ES-I3 (cell line): ENCODE measurements at regions not wholly inside any gene's neighbourhood (a gene's known extent, or its start where the extent isn't known, plus 50 kb on each side); places are given as distances from the start of the nearest gene placed in this dataset.
"Not testable (repeated sequence)": the region's sequence is repeated elsewhere in the genome, so short reads cannot be mapped to it uniquely, and the experiment has no call there.

Source experiments
- H3K36me3 ChIP-seq: 2 replicates; pipeline ENCODE4 v1.6.1; 2013; ENCODE audit warnings: mild to moderate bottlenecking, low read length, control low read depth, moderate library complexity; ENCODE audit not compliant: insufficient read depth
- H3K4me1 ChIP-seq: 2 replicates; pipeline ENCODE4 v1.6.1; 2013; ENCODE audit warnings: mild to moderate bottlenecking, control low read depth, low read length; ENCODE audit not compliant: insufficient read depth
- H3K9ac ChIP-seq: 2 replicates; pipeline ENCODE4 v1.6.1; 2013; ENCODE audit warnings: low read depth, mild to moderate bottlenecking, low read length, moderate library complexity
- H3K9me3 ChIP-seq: 2 replicates; pipeline ENCODE4 v1.6.1; 2013; ENCODE audit warnings: mild to moderate bottlenecking, low read length, moderate library complexity; ENCODE audit not compliant: control insufficient read depth, insufficient read depth

GRCh38 chr17:6926667-6927066 lies 69.2 kb upstream of the ALOX12 start:
- Histone ChIP-seq H3K9me3 (no peaks in the 10 kb centered on the region), H3K36me3 (no peaks in the 10 kb centered on the region; the same call in 1 of the 2 replicates), H3K4me1 (no peaks in the 10 kb centered on the region), H3K9ac (no peak overlapping the region)

- Histone ChIP-seq H3K9me3 (no peaks in the 10 kb centered on the region; the same call in 1 of the 2 replicates), H3K36me3 (no peaks in the 10 kb centered on the region; the same call in 1 of the 2 replicates), H3K9ac (no peak overlapping the region), H3K4me1 (no peaks in the 10 kb centered on the region)
These were observed 68.3 kb upstream of the ALOX12 start for GRCh38 chr17:6927290-6928126.

- Histone ChIP-seq H3K36me3 (no peaks in the 10 kb centered on the region), H3K9ac (no peak overlapping the region), H3K9me3 (no peaks in the 10 kb centered on the region; the same call in 1 of the 2 replicates), H3K4me1 (no peaks in the 10 kb centered on the region)
These were observed 67.7 kb upstream of the ALOX12 start for GRCh38 chr17:6928193-6928592.

GRCh38 chr17:6930749-6931148 lies 65.1 kb upstream of the ALOX12 start:
- Histone ChIP-seq H3K4me1 (no peaks in the 10 kb centered on the region), H3K36me3 (no peaks in the 10 kb centered on the region), H3K9me3 (peaks cover 4% of the 10 kb centered on the region)

GRCh38 chr17:6934544-6934943 lies 61.3 kb upstream of the ALOX12 start:
- not testable (repeated sequence) for H3K36me3 ChIP-seq, H3K9ac ChIP-seq, H3K9me3 ChIP-seq, H3K4me1 ChIP-seq

More at GRCh38 chr17:6930749-6931148, 65.1 kb upstream of the ALOX12 start:
- H3K9ac ChIP-seq: no peak overlapping the region

- H3K9ac ChIP-seq: no peak overlapping the region
- no peaks in the 10 kb centered on the region for H3K36me3 ChIP-seq
- H3K9me3 ChIP-seq: peaks cover 4% of the 10 kb centered on the region
- H3K4me1 ChIP-seq: no peaks in the 10 kb centered on the region
These were observed 59.4 kb upstream of the ALOX12 start for GRCh38 chr17:6936370-6937028.

GRCh38 chr17:6938637-6939036 lies 57.2 kb upstream of the ALOX12 start:
- Histone ChIP-seq H3K36me3 (no peaks in the 10 kb centered on the region), H3K9me3 (peaks cover 2% of the 10 kb centered on the region), H3K4me1 (no peaks in the 10 kb centered on the region), H3K9ac (no peak overlapping the region)

GRCh38 chr17:6940186-6940649 lies 55.6 kb upstream of the ALOX12 start:
- Histone ChIP-seq H3K9ac (no peak overlapping the region; the same call in 1 of the 2 replicates), H3K9me3 (no peaks in the 10 kb centered on the region), H3K4me1 (no peaks in the 10 kb centered on the region), H3K36me3 (no peaks in the 10 kb centered on the region)

GRCh38 chr17:6941989-6942388 lies 53.9 kb upstream of the ALOX12 start:
- Histone ChIP-seq H3K9ac (no peak overlapping the region), H3K9me3 (no peaks in the 10 kb centered on the region), H3K4me1 (no peaks in the 10 kb centered on the region), H3K36me3 (no peaks in the 10 kb centered on the region)

- no peak overlapping the region for H3K9ac ChIP-seq
- H3K4me1 ChIP-seq: no peaks in the 10 kb centered on the region
- no peaks in the 10 kb centered on the region for H3K36me3 ChIP-seq
- H3K9me3 ChIP-seq: no peaks in the 10 kb centered on the region
These were observed 52.4 kb upstream of the ALOX12 start for GRCh38 chr17:6943406-6943805.
